ENCODE measurements at regions not wholly inside any gene's neighbourhood (a gene's known extent, or its start where the extent isn't known, plus 50 kb on each side); places are given as distances from the start of the nearest gene placed in this dataset.
"Not testable (repeated sequence)": the region's sequence is repeated elsewhere in the genome, so short reads cannot be mapped to it uniquely, and the experiment has no call there.

DNA sequence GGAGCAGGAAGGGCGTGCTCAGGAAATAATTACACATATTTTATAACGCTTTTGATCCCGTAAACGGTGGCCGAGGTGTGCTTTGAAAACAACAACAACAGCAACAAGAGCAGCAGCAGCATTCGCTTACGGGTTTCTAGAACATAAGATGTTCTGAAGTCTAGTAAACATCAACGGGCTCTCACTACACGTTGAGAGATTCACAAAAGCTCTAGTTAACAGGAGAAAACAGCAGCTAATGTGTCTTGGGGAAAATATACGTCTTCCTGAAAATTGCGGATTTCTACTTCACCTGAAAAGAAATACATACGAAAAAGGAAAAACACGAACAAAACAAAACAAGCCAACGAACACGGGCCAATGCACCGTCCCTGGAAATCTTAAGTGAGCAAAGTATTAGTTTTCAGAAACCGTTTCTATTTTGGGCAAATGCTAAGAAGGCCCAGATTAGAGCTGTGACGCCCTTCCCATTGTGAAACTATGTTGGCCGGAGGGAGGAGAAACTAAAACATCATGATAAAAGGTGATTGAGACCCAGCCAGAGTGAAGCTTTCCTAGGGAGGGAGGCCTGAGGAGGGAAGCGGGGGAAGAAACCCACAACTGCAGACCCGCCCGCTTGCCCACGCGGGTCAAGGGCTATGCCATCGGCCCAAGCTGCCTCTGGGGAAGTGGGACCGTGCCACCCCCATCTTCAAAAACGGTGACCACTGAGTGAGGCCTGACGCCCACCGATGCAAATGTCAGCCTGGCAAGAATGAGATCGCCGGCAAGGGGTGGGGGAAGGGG is 105.9 kb upstream of the ANKRD30BL start:
- TF ChIP-seq POLR2AphosphoS5 (IDR thresholded peaks at IDR 0.05; ENCODE audit: low read depth, low read length); SIN3A (IDR thresholded peaks at IDR 0.05; ENCODE audit: borderline replicate concordance, insufficient read depth, low read depth, low read length); TCF7L2 (IDR thresholded peaks at IDR 0.05; ENCODE audit: low read depth, low read length): not testable (repeated sequence)
- TF ChIP-seq, protein P1, sequence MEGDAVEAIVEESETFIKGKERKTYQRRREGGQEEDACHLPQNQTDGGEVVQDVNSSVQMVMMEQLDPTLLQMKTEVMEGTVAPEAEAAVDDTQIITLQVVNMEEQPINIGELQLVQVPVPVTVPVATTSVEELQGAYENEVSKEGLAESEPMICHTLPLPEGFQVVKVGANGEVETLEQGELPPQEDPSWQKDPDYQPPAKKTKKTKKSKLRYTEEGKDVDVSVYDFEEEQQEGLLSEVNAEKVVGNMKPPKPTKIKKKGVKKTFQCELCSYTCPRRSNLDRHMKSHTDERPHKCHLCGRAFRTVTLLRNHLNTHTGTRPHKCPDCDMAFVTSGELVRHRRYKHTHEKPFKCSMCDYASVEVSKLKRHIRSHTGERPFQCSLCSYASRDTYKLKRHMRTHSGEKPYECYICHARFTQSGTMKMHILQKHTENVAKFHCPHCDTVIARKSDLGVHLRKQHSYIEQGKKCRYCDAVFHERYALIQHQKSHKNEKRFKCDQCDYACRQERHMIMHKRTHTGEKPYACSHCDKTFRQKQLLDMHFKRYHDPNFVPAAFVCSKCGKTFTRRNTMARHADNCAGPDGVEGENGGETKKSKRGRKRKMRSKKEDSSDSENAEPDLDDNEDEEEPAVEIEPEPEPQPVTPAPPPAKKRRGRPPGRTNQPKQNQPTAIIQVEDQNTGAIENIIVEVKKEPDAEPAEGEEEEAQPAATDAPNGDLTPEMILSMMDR (IDR thresholded peaks at IDR 0.05) = not testable (repeated sequence)
- TF ChIP-seq, protein P2, sequence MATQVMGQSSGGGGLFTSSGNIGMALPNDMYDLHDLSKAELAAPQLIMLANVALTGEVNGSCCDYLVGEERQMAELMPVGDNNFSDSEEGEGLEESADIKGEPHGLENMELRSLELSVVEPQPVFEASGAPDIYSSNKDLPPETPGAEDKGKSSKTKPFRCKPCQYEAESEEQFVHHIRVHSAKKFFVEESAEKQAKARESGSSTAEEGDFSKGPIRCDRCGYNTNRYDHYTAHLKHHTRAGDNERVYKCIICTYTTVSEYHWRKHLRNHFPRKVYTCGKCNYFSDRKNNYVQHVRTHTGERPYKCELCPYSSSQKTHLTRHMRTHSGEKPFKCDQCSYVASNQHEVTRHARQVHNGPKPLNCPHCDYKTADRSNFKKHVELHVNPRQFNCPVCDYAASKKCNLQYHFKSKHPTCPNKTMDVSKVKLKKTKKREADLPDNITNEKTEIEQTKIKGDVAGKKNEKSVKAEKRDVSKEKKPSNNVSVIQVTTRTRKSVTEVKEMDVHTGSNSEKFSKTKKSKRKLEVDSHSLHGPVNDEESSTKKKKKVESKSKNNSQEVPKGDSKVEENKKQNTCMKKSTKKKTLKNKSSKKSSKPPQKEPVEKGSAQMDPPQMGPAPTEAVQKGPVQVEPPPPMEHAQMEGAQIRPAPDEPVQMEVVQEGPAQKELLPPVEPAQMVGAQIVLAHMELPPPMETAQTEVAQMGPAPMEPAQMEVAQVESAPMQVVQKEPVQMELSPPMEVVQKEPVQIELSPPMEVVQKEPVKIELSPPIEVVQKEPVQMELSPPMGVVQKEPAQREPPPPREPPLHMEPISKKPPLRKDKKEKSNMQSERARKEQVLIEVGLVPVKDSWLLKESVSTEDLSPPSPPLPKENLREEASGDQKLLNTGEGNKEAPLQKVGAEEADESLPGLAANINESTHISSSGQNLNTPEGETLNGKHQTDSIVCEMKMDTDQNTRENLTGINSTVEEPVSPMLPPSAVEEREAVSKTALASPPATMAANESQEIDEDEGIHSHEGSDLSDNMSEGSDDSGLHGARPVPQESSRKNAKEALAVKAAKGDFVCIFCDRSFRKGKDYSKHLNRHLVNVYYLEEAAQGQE (IDR thresholded peaks at IDR 0.05; ENCODE audit: insufficient read depth in 1 of 2, low read depth in 2 of 2, low read length in 1 of 2) = not testable (repeated sequence)

Data from Panc1 (cell line).